GM23338 (cell line): ENCODE measurements at regions not wholly inside any gene's neighbourhood (a gene's known extent, or its start where the extent isn't known, plus 50 kb on each side); places are given as distances from the start of the nearest gene placed in this dataset.

Experiments used
- CREB1 ChIP-seq: fragments of 250-450 bp; sonication (Bioruptor Pico); IDR thresholded peaks from 2 replicates; pipeline ENCODE4 v1.5.0; 2020; ENCODE audit warnings: low read depth, mild to moderate bottlenecking, moderate library complexity
- CTCF ChIP-seq, 2 experiments: fragments of 200-600 bp in 1 of 2; sonication (generic) in 1 of 2; conservative IDR thresholded peaks; 2 replicates each; pipeline versions ENCODE4 v1.5.1 to v1.6.1; 2016 to 2017; ENCODE audit warnings: antibody characterized with exemption in 2 of 2, low read depth in 2 of 2, mild to moderate bottlenecking in 2 of 2, moderate library complexity in 1 of 2
- EZH2 ChIP-seq: fragments of 200-600 bp; sonication (generic); IDR thresholded peaks from one replicate; pipeline ENCODE4 v1.8.0; 2017; ENCODE audit warnings: antibody characterized with exemption, mild to moderate bottlenecking, low read depth; ENCODE audit not compliant: unreplicated experiment
- REST ChIP-seq: IDR thresholded peaks from one replicate; pipeline ENCODE4 v1.6.1; 2018; ENCODE audit warnings: antibody characterized with exemption; ENCODE audit not compliant: unreplicated experiment

- TF ChIP-seq CREB1: no peak
- no peak for TF ChIP-seq CTCF (conservative IDR thresholded peaks at IDR 0.05; ENCODE audit: low read depth in 2 of 2)
- no peak for TF ChIP-seq EZH2
- TF ChIP-seq REST: no peak
Measured at GRCh38 chr1:232225336-232226131, 404.4 kb downstream of the SIPA1L2 start.
